Esophagus squamous epithelium (tissue), 5 donors: ENCODE measurements at regions not wholly inside any gene's neighbourhood (a gene's known extent, or its start where the extent isn't known, plus 50 kb on each side); places are given as distances from the start of the nearest gene placed in this dataset.

Experiments
- DNase-seq: peaks from one replicate; lab custom pipeline; 2025; lab: John Stamatoyannopoulos, UW
- H3K27ac ChIP-seq, 4 donors: fragments of 200-600 bp; sonication (generic); one replicate each; pipeline ENCODE4 v1.5.1; 2016 to 2019; ENCODE audit warnings: mild to moderate bottlenecking in 1 of 4
- H3K27me3 ChIP-seq, 4 donors: fragments of 200-600 bp; sonication (generic); 1 replicate in 3 of 4; 2 replicates in 1 of 4; pipeline versions ENCODE4 v1.5.1 to v1.6.0; 2017 to 2021; ENCODE audit warnings: antibody characterized with exemption in 1 of 4
- H3K36me3 ChIP-seq, 3 donors: fragments of 200-600 bp; sonication (generic); one replicate each; pipeline ENCODE4 v1.5.1; 2016 to 2019
- H3K4me1 ChIP-seq, 3 donors: fragments of 200-600 bp; sonication (generic); one replicate each; pipeline ENCODE4 v1.5.1; 2017 to 2019
- H3K4me3 ChIP-seq, 4 donors: fragments of 200-600 bp; sonication (generic); 1 replicate in 3 of 4; 2 replicates in 1 of 4; pipeline ENCODE4 v1.5.1; 2016 to 2019; ENCODE audit warnings: mild to moderate bottlenecking in 2 of 4, moderate library complexity in 1 of 4
- H3K9me3 ChIP-seq, 3 donors: fragments of 200-600 bp; sonication (generic); one replicate each; pipeline ENCODE4 v1.5.1; 2016 to 2019
- CTCF ChIP-seq, 6 experiments: fragments of 450-650 bp in 4 of 6; fragments of 200-600 bp in 2 of 6; sonication (generic) in 2 of 6; IDR thresholded peaks; one replicate each; pipeline ENCODE4 v1.5.1; 2016 to 2019; ENCODE audit warnings: antibody characterized with exemption in 6 of 6, mild to moderate bottlenecking in 4 of 6, moderate library complexity in 4 of 6
- POLR2A ChIP-seq, 4 donors: fragments of 450-650 bp; IDR thresholded peaks; one replicate each; pipeline ENCODE4 v1.6.1; 2017; ENCODE audit warnings: antibody characterized with exemption in 4 of 4, mild to moderate bottlenecking in 4 of 4, moderate library complexity in 3 of 4
- WGBS, 2 donors: methylation state at CpG; one replicate each; pipeline ENCODE4 v1.1.5; 2018; 5-methylcytosine and 5-hydroxymethylcytosine counted together
- intact Hi-C: fragments of 100-400 bp; cut with DNase I; formaldehyde crosslinking; loops from one replicate; pipeline ENCODE4 v1.15.0; 2022
- donor health status: DM: yes; HTN: yes; CAD: no.

GRCh38 chr11:69936771-69937170, 117.6 kb upstream of the FGF3 start:
- no peak overlapping the region for H3K27ac ChIP-seq
- TF ChIP-seq CTCF (IDR thresholded peaks at IDR 0.05) (no peak), POLR2A (IDR thresholded peaks at IDR 0.05) (no peak)
- no peaks in the 10 kb centered on the region for H3K36me3 ChIP-seq
- intact Hi-C loops, result no loop called here
- H3K4me1 ChIP-seq, result no peaks in the 10 kb centered on the region
- no peaks in the 10 kb centered on the region for H3K9me3 ChIP-seq
- DNase-seq, result no peak
- 80 to 88% methylated on average over 2 of the region's 2 CpGs for WGBS, 2 donors
- peaks cover 0 to 39% (median 0%) of the 10 kb centered on the region in 4 donors for H3K27me3 ChIP-seq
- H3K4me3 ChIP-seq, result no peak overlapping the region

GRCh38 chr11:69938206-69938605, 119.0 kb upstream of the FGF3 start:
- Histone ChIP-seq H3K9me3 (no peaks in the 10 kb centered on the region), H3K4me1 (no peaks in the 10 kb centered on the region), H3K27ac (no peak overlapping the region), H3K4me3 (no peak overlapping the region), H3K27me3 (peaks cover 0 to 45% (median 0%) of the 10 kb centered on the region in 4 donors), H3K36me3 (no peaks in the 10 kb centered on the region)
- DNase-seq, result no peak
- TF ChIP-seq CTCF (IDR thresholded peaks at IDR 0.05) (no peak), POLR2A (IDR thresholded peaks at IDR 0.05) (no peak)
- intact Hi-C loops, result no loop called here
- 89 to 91% methylated on average over 13 of the region's 13 CpGs for WGBS, 2 donors

GRCh38 chr11:69939551-69940245, 120.5 kb upstream of the FGF3 start:
- H3K4me3 ChIP-seq, result peak overlapping the region in 1 of 4 donors; percentile 31
- no peaks in the 10 kb centered on the region for H3K36me3 ChIP-seq
- intact Hi-C loops, result no loop called here
- 36 to 39% methylated on average over 11 of the region's 28 CpGs for WGBS, 2 donors
- H3K27me3 ChIP-seq, result peaks cover 0 to 60% (median 0%) of the 10 kb centered on the region in 4 donors
- TF ChIP-seq POLR2A (IDR thresholded peaks at IDR 0.05) (no peak), CTCF (IDR thresholded peaks at IDR 0.05) (no peak)
- H3K9me3 ChIP-seq, result no peaks in the 10 kb centered on the region
- no peak for DNase-seq
- H3K4me1 ChIP-seq, result no peaks in the 10 kb centered on the region
- H3K27ac ChIP-seq, result peak overlapping the region in 3 of 4 donors; percentile 43 to 61 (median 48)

GRCh38 chr11:69940246-69940610, 121.0 kb upstream of the FGF3 start:
- no peak for DNase-seq
- WGBS, 2 donors, result 54 to 60% methylated on average over 3 to 4 of the region's 6 CpGs
- Histone ChIP-seq H3K9me3 (no peaks in the 10 kb centered on the region), H3K27ac (peak overlapping the region in 3 of 4 donors; percentile 43 to 61 (median 45)), H3K27me3 (peaks cover 0 to 60% (median 0%) of the 10 kb centered on the region in 4 donors), H3K36me3 (no peaks in the 10 kb centered on the region), H3K4me3 (no peak overlapping the region), H3K4me1 (no peaks in the 10 kb centered on the region)
- intact Hi-C loops, result no loop called here
- TF ChIP-seq CTCF (IDR thresholded peaks at IDR 0.05) (no peak), POLR2A (IDR thresholded peaks at IDR 0.05) (no peak)

GRCh38 chr11:69941546-69942332, 122.5 kb upstream of the FGF3 start:
- H3K4me3 ChIP-seq, result no peak overlapping the region
- no peak for DNase-seq
- peaks cover 0 to 66% (median 0%) of the 10 kb centered on the region in 4 donors for H3K27me3 ChIP-seq
- WGBS, 2 donors, result 65 to 95% methylated on average over 4 to 5 of the region's 15 CpGs
- H3K36me3 ChIP-seq, result no peaks in the 10 kb centered on the region
- H3K9me3 ChIP-seq, result no peaks in the 10 kb centered on the region
- no peaks in the 10 kb centered on the region for H3K4me1 ChIP-seq
- no peak for TF ChIP-seq CTCF (IDR thresholded peaks at IDR 0.05)
- no peak for TF ChIP-seq POLR2A (IDR thresholded peaks at IDR 0.05)
- no peak overlapping the region for H3K27ac ChIP-seq
- intact Hi-C loops, result no loop called here
